ENCODE measurements at regions not wholly inside any gene's neighbourhood (a gene's known extent, or its start where the extent isn't known, plus 50 kb on each side); places are given as distances from the start of the nearest gene placed in this dataset.

DNA sequence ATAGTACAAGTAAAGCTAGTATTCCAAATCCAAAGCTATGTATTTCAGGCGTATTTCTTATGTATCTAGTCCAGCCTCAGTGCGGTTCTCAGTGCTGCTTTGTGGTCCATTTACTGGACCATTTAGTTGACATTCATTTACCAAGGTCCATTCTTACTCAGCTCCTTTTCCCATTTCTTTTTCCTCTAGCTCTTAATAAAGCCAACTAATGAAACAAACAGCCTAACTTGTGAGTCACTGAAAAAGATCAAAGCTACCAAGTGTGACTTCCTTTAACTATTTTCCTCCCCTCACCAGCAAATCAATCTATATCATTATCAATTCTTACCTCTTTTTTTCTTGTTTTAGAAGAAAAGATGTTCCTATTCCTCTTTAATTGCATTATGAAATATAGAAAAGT lies 64.0 kb downstream of the CYB561 start:
- DNase-seq (ENCODE audit: low spot score): no peak

Data from HuH-7.5 (cell line).